ENCODE measurements at regions not wholly inside any gene's neighbourhood (a gene's known extent, or its start where the extent isn't known, plus 50 kb on each side); places are given as distances from the start of the nearest gene placed in this dataset.
A peak's percentile ranks its signal among the peaks of the same experiment; 100 is the strongest.

DNA sequence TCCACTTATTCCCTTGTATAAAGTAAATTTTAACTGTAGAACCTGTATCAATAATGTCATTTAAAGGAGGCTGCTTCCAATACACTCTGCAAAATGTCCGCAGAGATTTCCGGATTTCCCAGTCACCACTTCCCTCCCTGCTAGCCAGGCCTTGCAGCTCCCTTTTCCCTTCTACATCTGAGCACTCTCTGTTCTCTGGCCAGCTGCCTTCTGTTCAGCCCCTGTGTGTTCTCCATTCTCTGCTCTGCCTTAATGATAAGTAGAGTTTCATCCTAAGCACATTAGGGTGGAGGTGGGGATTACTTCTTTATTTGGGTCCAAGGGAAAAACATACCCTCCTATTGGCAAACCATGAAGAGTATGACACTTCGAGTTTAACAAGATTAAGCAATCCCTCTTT is 719.6 kb upstream of the WWC1 start:
- H3K9me3 ChIP-seq (ENCODE audit: control insufficient read depth, low read depth, low read length), result no peaks in the 10 kb centered on the region
- peaks cover 26% of the 10 kb centered on the region for H3K27me3 ChIP-seq (ENCODE audit: control insufficient read depth, insufficient read depth, low read length)
- H3K4me3 ChIP-seq (ENCODE audit: low read length), result no peak overlapping the region
- no peaks in the 10 kb centered on the region for H3K36me3 ChIP-seq (ENCODE audit: control insufficient read depth, low read depth, low read length)
- no peak overlapping the region for H3K9ac ChIP-seq (ENCODE audit: low read length)
- peaks cover 60% of the 10 kb centered on the region for H3K4me1 ChIP-seq (ENCODE audit: control insufficient read depth, low read depth, low read length)
- no peak overlapping the region for H3K27ac ChIP-seq (ENCODE audit: low read length)

- Histone ChIP-seq H3K36me3 (ENCODE audit: control insufficient read depth, low read depth, low read length) (no peaks in the 10 kb centered on the region), H3K9ac (ENCODE audit: low read length) (peak overlapping the region; percentile 61), H3K4me3 (ENCODE audit: low read length) (peak overlapping the region; percentile 72), H3K27ac (ENCODE audit: low read length) (peak overlapping the region; percentile 82), H3K27me3 (ENCODE audit: control insufficient read depth, insufficient read depth, low read length) (peaks cover 26% of the 10 kb centered on the region), H3K4me1 (ENCODE audit: control insufficient read depth, low read depth, low read length) (peaks cover 68% of the 10 kb centered on the region), H3K9me3 (ENCODE audit: control insufficient read depth, low read depth, low read length) (no peaks in the 10 kb centered on the region)
Observed at GRCh38 chr5:167573370-167574127, 717.9 kb upstream of the WWC1 start.

DNA sequence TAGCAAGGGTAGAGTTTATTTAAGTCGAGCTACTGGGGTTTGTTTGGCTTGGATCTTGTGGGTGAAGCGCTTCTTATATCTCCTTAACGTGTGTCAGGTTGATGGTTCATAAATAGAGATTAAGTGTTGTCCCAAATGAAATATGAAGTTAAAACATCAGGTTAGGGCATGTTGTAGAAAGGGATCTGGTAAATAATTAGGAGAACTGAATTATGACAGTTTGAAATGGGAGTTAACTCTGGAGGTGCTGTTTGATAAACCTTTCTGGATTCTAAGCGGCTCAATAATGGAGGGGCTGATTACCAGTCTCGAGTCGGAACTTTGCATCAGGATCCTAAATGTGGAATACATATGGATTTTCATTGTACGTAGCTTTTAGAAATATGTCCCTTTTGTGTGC is 717.0 kb upstream of the WWC1 start:
- Histone ChIP-seq H3K36me3 (ENCODE audit: control insufficient read depth, low read depth, low read length) (no peaks in the 10 kb centered on the region), H3K4me1 (ENCODE audit: control insufficient read depth, low read depth, low read length) (peaks cover 68% of the 10 kb centered on the region), H3K4me3 (ENCODE audit: low read length) (peak overlapping the region; percentile 72), H3K9ac (ENCODE audit: low read length) (peak overlapping the region; percentile 61), H3K9me3 (ENCODE audit: control insufficient read depth, low read depth, low read length) (no peaks in the 10 kb centered on the region), H3K27ac (ENCODE audit: low read length) (no peak overlapping the region), H3K27me3 (ENCODE audit: control insufficient read depth, insufficient read depth, low read length) (peaks cover 26% of the 10 kb centered on the region)

DNA sequence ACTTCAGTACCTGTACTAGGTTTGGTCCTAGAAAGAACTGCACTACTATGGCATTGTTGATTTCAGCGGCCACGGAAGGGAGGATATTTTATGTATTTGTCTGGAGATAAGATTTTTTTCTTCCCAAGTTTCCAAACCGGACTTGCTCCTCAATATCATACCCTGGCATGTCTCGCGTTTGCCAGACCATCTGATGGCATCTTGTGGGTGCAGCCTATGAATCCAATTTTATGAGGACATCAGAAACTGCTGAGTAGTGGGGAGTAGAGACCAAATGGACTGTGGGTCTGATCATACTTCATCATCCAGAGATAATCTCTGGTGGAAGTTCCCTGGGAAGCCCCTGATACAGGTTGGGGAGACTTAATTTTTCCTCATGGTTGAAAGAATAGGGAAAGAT is 716.1 kb upstream of the WWC1 start:
- peaks cover 60% of the 10 kb centered on the region for H3K4me1 ChIP-seq (ENCODE audit: control insufficient read depth, low read depth, low read length)
- no peak overlapping the region for H3K27ac ChIP-seq (ENCODE audit: low read length)
- H3K4me3 ChIP-seq (ENCODE audit: low read length), result peak overlapping the region; percentile 72
- no peaks in the 10 kb centered on the region for H3K9me3 ChIP-seq (ENCODE audit: control insufficient read depth, low read depth, low read length)
- no peak overlapping the region for H3K9ac ChIP-seq (ENCODE audit: low read length)
- H3K36me3 ChIP-seq (ENCODE audit: control insufficient read depth, low read depth, low read length), result no peaks in the 10 kb centered on the region
- peaks cover 26% of the 10 kb centered on the region for H3K27me3 ChIP-seq (ENCODE audit: control insufficient read depth, insufficient read depth, low read length)

DNA sequence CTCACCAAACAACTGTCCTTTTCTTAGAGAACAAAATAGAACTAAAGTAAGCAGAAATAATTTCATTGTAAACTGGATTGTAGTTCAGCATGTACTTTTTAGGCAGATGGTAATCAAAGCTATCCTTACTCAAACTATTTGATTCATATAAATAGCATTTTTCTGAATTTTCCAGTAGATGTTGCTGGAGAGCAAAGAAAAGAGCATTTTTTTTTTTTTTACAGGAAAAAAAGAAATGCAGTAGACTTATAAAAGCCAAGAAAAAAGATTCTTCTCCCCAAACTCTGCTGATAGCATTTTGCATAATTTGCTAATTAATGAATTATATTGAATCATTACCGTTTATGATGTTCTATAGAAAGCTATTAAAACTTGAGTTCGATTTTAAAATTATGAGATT is 715.3 kb upstream of the WWC1 start:
- H3K9ac ChIP-seq (ENCODE audit: low read length), result no peak overlapping the region
- H3K9me3 ChIP-seq (ENCODE audit: control insufficient read depth, low read depth, low read length), result no peaks in the 10 kb centered on the region
- no peak overlapping the region for H3K4me3 ChIP-seq (ENCODE audit: low read length)
- no peak overlapping the region for H3K27ac ChIP-seq (ENCODE audit: low read length)
- peaks cover 52% of the 10 kb centered on the region for H3K4me1 ChIP-seq (ENCODE audit: control insufficient read depth, low read depth, low read length)
- peaks cover 26% of the 10 kb centered on the region for H3K27me3 ChIP-seq (ENCODE audit: control insufficient read depth, insufficient read depth, low read length)
- H3K36me3 ChIP-seq (ENCODE audit: control insufficient read depth, low read depth, low read length), result no peaks in the 10 kb centered on the region

DNA sequence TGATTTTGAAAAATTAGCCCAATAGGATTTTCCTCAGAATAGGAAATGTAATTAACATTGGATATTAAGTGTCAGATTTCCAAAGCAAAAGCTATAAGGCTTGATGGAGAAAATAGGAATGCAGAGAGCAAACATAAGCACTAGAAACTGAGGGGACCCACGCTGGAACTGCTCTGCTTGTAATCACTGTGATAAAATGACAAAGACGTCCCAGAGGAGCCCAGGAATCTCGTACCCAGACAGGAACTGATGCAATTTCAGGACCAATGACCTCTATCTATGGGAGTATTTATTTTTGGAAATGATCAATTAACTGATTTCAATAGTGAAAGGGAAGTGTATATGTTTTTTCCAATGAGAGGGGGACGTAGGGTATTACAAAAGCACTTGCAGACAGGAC is 714.5 kb upstream of the WWC1 start:
- Histone ChIP-seq H3K36me3 (ENCODE audit: control insufficient read depth, low read depth, low read length) (no peaks in the 10 kb centered on the region), H3K4me3 (ENCODE audit: low read length) (no peak overlapping the region), H3K9me3 (ENCODE audit: control insufficient read depth, low read depth, low read length) (no peaks in the 10 kb centered on the region), H3K9ac (ENCODE audit: low read length) (peak overlapping the region; percentile 14), H3K4me1 (ENCODE audit: control insufficient read depth, low read depth, low read length) (peaks cover 45% of the 10 kb centered on the region), H3K27me3 (ENCODE audit: control insufficient read depth, insufficient read depth, low read length) (peaks cover 26% of the 10 kb centered on the region), H3K27ac (ENCODE audit: low read length) (no peak overlapping the region)

GRCh38 chr5:167577616-167578015 is 713.8 kb upstream of the WWC1 start:
- Histone ChIP-seq H3K27me3 (ENCODE audit: control insufficient read depth, insufficient read depth, low read length) (peaks cover 25% of the 10 kb centered on the region), H3K9ac (ENCODE audit: low read length) (no peak overlapping the region), H3K4me3 (ENCODE audit: low read length) (no peak overlapping the region), H3K4me1 (ENCODE audit: control insufficient read depth, low read depth, low read length) (peaks cover 38% of the 10 kb centered on the region), H3K27ac (ENCODE audit: low read length) (no peak overlapping the region), H3K36me3 (ENCODE audit: control insufficient read depth, low read depth, low read length) (no peaks in the 10 kb centered on the region), H3K9me3 (ENCODE audit: control insufficient read depth, low read depth, low read length) (no peaks in the 10 kb centered on the region)

DNA sequence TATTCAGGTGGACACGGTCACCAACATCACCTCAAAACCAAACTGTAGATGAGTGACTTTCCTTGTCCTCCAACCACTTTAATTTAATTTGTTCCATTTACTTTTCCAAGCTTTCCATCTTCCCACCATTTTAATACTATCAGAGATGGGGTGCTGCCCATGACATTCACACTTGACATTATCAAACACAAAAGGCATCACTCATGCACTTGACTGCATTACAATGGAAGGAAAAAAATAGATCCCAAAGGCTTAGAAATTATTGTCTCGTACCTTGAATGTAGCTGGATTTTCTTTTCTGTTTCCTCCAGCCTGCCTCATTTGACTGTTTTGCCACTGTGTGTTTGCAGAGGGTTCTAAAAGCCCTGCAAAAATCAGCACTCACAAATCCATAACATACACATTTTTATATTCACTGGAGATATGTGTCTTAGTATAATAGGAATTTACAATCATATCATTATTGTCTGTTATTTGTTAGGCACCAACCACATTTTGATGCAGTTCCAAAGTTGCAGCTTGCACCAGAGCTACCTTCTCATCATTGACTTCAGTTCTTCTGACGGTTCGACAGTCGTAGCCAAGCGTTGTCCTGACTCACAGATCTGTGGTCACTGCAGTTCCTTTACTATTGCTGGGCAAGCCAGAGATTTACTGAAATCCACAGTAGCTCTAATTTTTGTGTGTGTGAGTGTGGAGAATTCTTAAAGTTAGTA is 712.3 kb upstream of the WWC1 start:
- Histone ChIP-seq H3K27me3 (ENCODE audit: control insufficient read depth, insufficient read depth, low read length) (peaks cover 19% of the 10 kb centered on the region), H3K4me1 (ENCODE audit: control insufficient read depth, low read depth, low read length) (peaks cover 31% of the 10 kb centered on the region), H3K9ac (ENCODE audit: low read length) (no peak overlapping the region), H3K36me3 (ENCODE audit: control insufficient read depth, low read depth, low read length) (no peaks in the 10 kb centered on the region), H3K27ac (ENCODE audit: low read length) (no peak overlapping the region), H3K4me3 (ENCODE audit: low read length) (no peak overlapping the region), H3K9me3 (ENCODE audit: control insufficient read depth, low read depth, low read length) (no peaks in the 10 kb centered on the region)

GRCh38 chr5:167579693-167580055 is 711.8 kb upstream of the WWC1 start:
- Histone ChIP-seq H3K4me3 (ENCODE audit: low read length) (no peak overlapping the region), H3K4me1 (ENCODE audit: control insufficient read depth, low read depth, low read length) (peaks cover 27% of the 10 kb centered on the region), H3K9ac (ENCODE audit: low read length) (no peak overlapping the region), H3K27me3 (ENCODE audit: control insufficient read depth, insufficient read depth, low read length) (peaks cover 14% of the 10 kb centered on the region), H3K27ac (ENCODE audit: low read length) (no peak overlapping the region), H3K36me3 (ENCODE audit: control insufficient read depth, low read depth, low read length) (no peaks in the 10 kb centered on the region), H3K9me3 (ENCODE audit: control insufficient read depth, low read depth, low read length) (no peaks in the 10 kb centered on the region)

DNA sequence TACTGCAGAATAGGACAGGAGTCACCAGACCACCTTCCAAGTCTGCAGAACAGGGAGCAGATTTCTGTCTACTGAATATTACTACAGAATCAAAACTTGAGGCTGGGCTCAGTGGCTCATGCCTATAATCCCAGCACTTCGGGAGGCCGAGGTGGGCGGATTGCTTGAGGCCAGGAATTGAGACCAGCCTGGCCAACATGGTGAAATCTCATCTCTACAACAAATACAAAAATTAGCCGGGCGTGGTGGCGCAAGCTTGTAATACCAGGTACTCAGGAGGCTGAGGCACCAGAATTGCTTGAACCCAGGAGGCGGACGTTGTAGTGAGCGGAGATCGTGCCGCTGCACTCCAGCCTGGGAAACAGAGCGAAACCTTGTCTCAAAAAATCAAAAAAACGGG is 710.8 kb upstream of the WWC1 start:
- Histone ChIP-seq H3K27me3 (ENCODE audit: control insufficient read depth, insufficient read depth, low read length) (peaks cover 5% of the 10 kb centered on the region), H3K27ac (ENCODE audit: low read length) (no peak overlapping the region), H3K4me3 (ENCODE audit: low read length) (no peak overlapping the region), H3K4me1 (ENCODE audit: control insufficient read depth, low read depth, low read length) (peaks cover 18% of the 10 kb centered on the region), H3K36me3 (ENCODE audit: control insufficient read depth, low read depth, low read length) (no peaks in the 10 kb centered on the region), H3K9ac (ENCODE audit: low read length) (no peak overlapping the region), H3K9me3 (ENCODE audit: control insufficient read depth, low read depth, low read length) (no peaks in the 10 kb centered on the region)

DNA sequence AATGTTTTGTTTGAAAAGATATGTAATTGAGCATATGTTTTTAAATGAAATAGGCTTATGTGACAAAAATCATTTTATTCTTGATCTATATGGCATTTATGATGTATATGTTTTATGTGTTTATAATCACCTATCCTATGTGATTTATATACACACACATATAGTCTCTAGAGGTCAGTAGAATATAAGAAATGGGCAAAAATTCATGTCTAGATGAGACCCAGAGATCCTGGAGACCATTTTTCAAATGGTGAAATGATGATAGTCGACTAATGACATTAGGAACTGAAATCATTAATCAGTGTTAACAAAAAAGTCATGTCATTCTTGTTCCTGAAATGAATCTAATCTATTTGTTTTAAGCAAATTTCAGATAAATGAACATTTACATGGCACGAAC is 709.2 kb upstream of the WWC1 start:
- Histone ChIP-seq H3K36me3 (ENCODE audit: control insufficient read depth, low read depth, low read length) (no peaks in the 10 kb centered on the region), H3K4me3 (ENCODE audit: low read length) (no peak overlapping the region), H3K27me3 (ENCODE audit: control insufficient read depth, insufficient read depth, low read length) (no peaks in the 10 kb centered on the region), H3K27ac (ENCODE audit: low read length) (no peak overlapping the region), H3K4me1 (ENCODE audit: control insufficient read depth, low read depth, low read length) (peaks cover 3% of the 10 kb centered on the region), H3K9ac (ENCODE audit: low read length) (no peak overlapping the region), H3K9me3 (ENCODE audit: control insufficient read depth, low read depth, low read length) (no peaks in the 10 kb centered on the region)

DNA sequence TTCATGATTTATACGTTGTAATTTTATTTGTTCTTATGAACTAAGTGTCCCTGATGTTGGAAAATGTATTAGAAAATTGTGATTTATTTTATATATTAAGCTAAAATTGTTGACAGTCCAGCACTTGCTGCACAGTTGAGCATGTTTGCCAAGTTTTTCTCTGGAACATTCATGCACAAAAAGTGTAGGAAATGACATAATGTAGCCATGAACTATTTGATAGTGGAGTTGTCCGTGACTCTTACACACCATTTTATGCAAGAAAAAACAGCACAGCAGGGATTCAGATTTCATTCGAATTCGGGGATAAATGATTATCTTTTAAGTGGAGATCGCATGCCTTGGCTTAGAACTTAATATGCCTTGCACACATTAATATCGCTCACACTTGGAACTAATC is 708.6 kb upstream of the WWC1 start:
- Histone ChIP-seq H3K9ac (ENCODE audit: low read length) (no peak overlapping the region), H3K27me3 (ENCODE audit: control insufficient read depth, insufficient read depth, low read length) (no peaks in the 10 kb centered on the region), H3K4me1 (ENCODE audit: control insufficient read depth, low read depth, low read length) (peaks cover 3% of the 10 kb centered on the region)

More for the DNA sequence above, 708.6 kb upstream of the WWC1 start:
- Histone ChIP-seq H3K9me3 (ENCODE audit: control insufficient read depth, low read depth, low read length) (no peaks in the 10 kb centered on the region), H3K4me3 (ENCODE audit: low read length) (no peak overlapping the region), H3K36me3 (ENCODE audit: control insufficient read depth, low read depth, low read length) (no peaks in the 10 kb centered on the region), H3K27ac (ENCODE audit: low read length) (no peak overlapping the region)
